ENCODE measurements at regions not wholly inside any gene's neighbourhood (a gene's known extent, or its start where the extent isn't known, plus 50 kb on each side); places are given as distances from the start of the nearest gene placed in this dataset.

DNA sequence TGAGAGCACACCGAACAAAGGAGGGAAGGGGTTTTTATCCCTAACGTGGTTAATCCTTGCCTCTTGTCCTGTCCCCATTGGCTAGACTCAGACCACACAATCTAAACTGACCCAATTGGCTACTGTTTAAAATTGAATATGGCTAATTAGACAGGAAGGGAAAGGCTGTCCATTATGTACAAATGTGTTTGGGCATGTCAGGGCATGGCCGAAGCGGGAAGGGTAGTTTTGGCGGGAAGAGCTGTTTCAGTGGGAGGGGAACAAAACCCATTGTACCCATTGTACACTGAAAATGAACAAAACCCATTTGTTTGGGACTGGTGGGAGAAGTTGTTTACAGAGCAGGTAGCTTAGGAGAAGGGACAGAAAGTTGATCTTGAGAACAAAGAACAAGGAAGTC, 330.9 kb upstream of the POU1F1 start:
- Histone ChIP-seq H3K4me2 (ENCODE audit: insufficient read depth, low read length) (no peak overlapping the region), H3K9ac (replicated peaks; ENCODE audit: extremely low read depth, insufficient read depth, low read length) (no peak overlapping the region), H3K9me1 (replicated peaks; ENCODE audit: control insufficient read depth, extremely low read depth, insufficient read depth, low read length) (no peaks in the 10 kb centered on the region), H3K27me3 (ENCODE audit: control insufficient read depth in 2 of 2, insufficient read depth in 2 of 2, low read length in 2 of 2) (no peaks in the 10 kb centered on the region), H3K27ac (ENCODE audit: insufficient read depth, low read depth, low read length) (no peak overlapping the region), H3K9me3 (replicated peaks; ENCODE audit: control insufficient read depth, insufficient read depth, low read length) (no peaks in the 10 kb centered on the region), H3K4me3 (replicated peaks in 1 of 3; ENCODE audit: insufficient read depth in 1 of 3, low read depth in 1 of 3, low read length in 3 of 3) (no peak overlapping the region), H3K79me2 (ENCODE audit: control insufficient read depth, insufficient read depth, low read length) (no peaks in the 10 kb centered on the region), H4K20me1 (replicated peaks; ENCODE audit: control insufficient read depth, extremely low read depth, insufficient read depth, low read length) (no peaks in the 10 kb centered on the region), H3K36me3 (ENCODE audit: control insufficient read depth in 2 of 2, extremely low read depth in 1 of 2, insufficient read depth in 2 of 2, low read length in 2 of 2) (no peaks in the 10 kb centered on the region), H3K4me1 (ENCODE audit: control insufficient read depth, extremely low read depth, insufficient read depth, low read length) (no peaks in the 10 kb centered on the region), H2AFZ (ENCODE audit: low read depth, low read length) (no peak overlapping the region)
- intact Hi-C loops (cut with micrococcal nuclease): no loop called here
- CTCF ChIA-PET: no interaction called here
- POLR2A ChIA-PET: no interaction called here
- no peak for FAIRE-seq
- dilution Hi-C loops (cut with MboI; ENCODE audit: extremely low pct_ligation_motif_present, low sequenced_read_pairs): no loop called here
- no peak for DNase-seq (ENCODE audit: low read depth, low spot score)
- TF ChIP-seq, protein P1, sequence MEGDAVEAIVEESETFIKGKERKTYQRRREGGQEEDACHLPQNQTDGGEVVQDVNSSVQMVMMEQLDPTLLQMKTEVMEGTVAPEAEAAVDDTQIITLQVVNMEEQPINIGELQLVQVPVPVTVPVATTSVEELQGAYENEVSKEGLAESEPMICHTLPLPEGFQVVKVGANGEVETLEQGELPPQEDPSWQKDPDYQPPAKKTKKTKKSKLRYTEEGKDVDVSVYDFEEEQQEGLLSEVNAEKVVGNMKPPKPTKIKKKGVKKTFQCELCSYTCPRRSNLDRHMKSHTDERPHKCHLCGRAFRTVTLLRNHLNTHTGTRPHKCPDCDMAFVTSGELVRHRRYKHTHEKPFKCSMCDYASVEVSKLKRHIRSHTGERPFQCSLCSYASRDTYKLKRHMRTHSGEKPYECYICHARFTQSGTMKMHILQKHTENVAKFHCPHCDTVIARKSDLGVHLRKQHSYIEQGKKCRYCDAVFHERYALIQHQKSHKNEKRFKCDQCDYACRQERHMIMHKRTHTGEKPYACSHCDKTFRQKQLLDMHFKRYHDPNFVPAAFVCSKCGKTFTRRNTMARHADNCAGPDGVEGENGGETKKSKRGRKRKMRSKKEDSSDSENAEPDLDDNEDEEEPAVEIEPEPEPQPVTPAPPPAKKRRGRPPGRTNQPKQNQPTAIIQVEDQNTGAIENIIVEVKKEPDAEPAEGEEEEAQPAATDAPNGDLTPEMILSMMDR (IDR thresholded peaks at IDR 0.05; ENCODE audit: extremely low read depth in 1 of 2, insufficient read depth in 1 of 2, low read depth in 1 of 2, low read length in 2 of 2): no peak
- no peak for TF ChIP-seq GATA2 (IDR thresholded peaks at IDR 0.05; ENCODE audit: insufficient read depth, insufficient read length, low read depth, low read length)
- TF ChIP-seq EZH2 (IDR thresholded peaks at IDR 0.05; ENCODE audit: borderline replicate concordance, low read depth, low read length, severe bottlenecking): no peak
- TF ChIP-seq POLR2A (IDR thresholded peaks at IDR 0.05; ENCODE audit: low read depth, low read length): no peak
- no peak for TF ChIP-seq JUN (IDR thresholded peaks at IDR 0.05; ENCODE audit: borderline replicate concordance, insufficient read depth, insufficient read length, low read depth)
- TF ChIP-seq, protein P2, sequence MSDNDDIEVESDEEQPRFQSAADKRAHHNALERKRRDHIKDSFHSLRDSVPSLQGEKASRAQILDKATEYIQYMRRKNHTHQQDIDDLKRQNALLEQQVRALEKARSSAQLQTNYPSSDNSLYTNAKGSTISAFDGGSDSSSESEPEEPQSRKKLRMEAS (IDR thresholded peaks at IDR 0.05; ENCODE audit: insufficient read depth, insufficient read length): no peak
- TF ChIP-seq POLR2AphosphoS5 (IDR thresholded peaks at IDR 0.05; ENCODE audit: insufficient read depth, low read depth, low read length): no peak
- no peak for TF ChIP-seq MYC (IDR thresholded peaks at IDR 0.05; ENCODE audit: low read depth, low read length)
- no peak for TF ChIP-seq FOS (IDR thresholded peaks at IDR 0.05; ENCODE audit: borderline replicate concordance, insufficient read depth, low read length)
- BruUV-seq (replicated peaks): no TSS peak
